ENCODE measurements at regions not wholly inside any gene's neighbourhood (a gene's known extent, or its start where the extent isn't known, plus 50 kb on each side); places are given as distances from the start of the nearest gene placed in this dataset.
A peak's percentile ranks its signal among the peaks of the same experiment; 100 is the strongest.

- DNase-seq (ENCODE audit: low read depth): peak; percentile 71
These were observed 52.0 kb upstream of the KCNIP1 start for GRCh38 chr5:170451747-170452365.

- no peak for DNase-seq (ENCODE audit: low read depth)
These were observed 53.7 kb upstream of the KCNIP1 start for GRCh38 chr5:170450061-170450669.

- DNase-seq (ENCODE audit: low read depth): no peak
These were observed 54.6 kb upstream of the KCNIP1 start for GRCh38 chr5:170449232-170449631.

- no peak for DNase-seq (ENCODE audit: low read depth)
These were observed 55.6 kb upstream of the KCNIP1 start for GRCh38 chr5:170448221-170448620.

- no peak for DNase-seq (ENCODE audit: low read depth)
These were observed 57.2 kb upstream of the KCNMB1 start for GRCh38 chr5:170446365-170446764.

- no peak for DNase-seq (ENCODE audit: low read depth)
These were observed 56.8 kb upstream of the KCNMB1 start for GRCh38 chr5:170445936-170446335.

GRCh38 chr5:170444969-170445505, 55.9 kb upstream of the KCNMB1 start:
- no peak for DNase-seq (ENCODE audit: low read depth)

GRCh38 chr5:170444181-170444580, 55.0 kb upstream of the KCNMB1 start:
- no peak for DNase-seq (ENCODE audit: low read depth)

- DNase-seq (ENCODE audit: low read depth): no peak
These were observed 54.5 kb upstream of the KCNMB1 start for GRCh38 chr5:170443624-170444023.

GRCh38 chr5:170442921-170443320, 53.8 kb upstream of the KCNMB1 start:
- DNase-seq (ENCODE audit: low read depth): no peak

- no peak for DNase-seq (ENCODE audit: low read depth)
These were observed 53.2 kb upstream of the KCNMB1 start for GRCh38 chr5:170442391-170442790.

- no peak for DNase-seq (ENCODE audit: low read depth)
These were observed 52.2 kb upstream of the KCNMB1 start for GRCh38 chr5:170441393-170441784.

- DNase-seq (ENCODE audit: low read depth): no peak
These were observed 51.7 kb upstream of the KCNMB1 start for GRCh38 chr5:170440771-170441392.

- DNase-seq (ENCODE audit: low read depth): no peak
These were observed 50.7 kb upstream of the KCNMB1 start for GRCh38 chr5:170439944-170440269.

GRCh38 chr5:170439223-170439943, 50.2 kb upstream of the KCNMB1 start:
- DNase-seq (ENCODE audit: low read depth): no peak
